GM20000 (cell line): ENCODE measurements at regions not wholly inside any gene's neighbourhood (a gene's known extent, or its start where the extent isn't known, plus 50 kb on each side); places are given as distances from the start of the nearest gene placed in this dataset.

ENCODE experiments used
- DNase-seq: peaks from one replicate; pipeline ENCODE4 v3.0.0; 2012; ENCODE audit warnings: low spot score
- CTCF ChIP-seq: IDR thresholded peaks from 2 replicates; pipeline ENCODE4 v1.5.1; 2012; ENCODE audit warnings: mild to moderate bottlenecking, control low read depth; ENCODE audit errors: extremely low read depth, missing control alignments

DNA sequence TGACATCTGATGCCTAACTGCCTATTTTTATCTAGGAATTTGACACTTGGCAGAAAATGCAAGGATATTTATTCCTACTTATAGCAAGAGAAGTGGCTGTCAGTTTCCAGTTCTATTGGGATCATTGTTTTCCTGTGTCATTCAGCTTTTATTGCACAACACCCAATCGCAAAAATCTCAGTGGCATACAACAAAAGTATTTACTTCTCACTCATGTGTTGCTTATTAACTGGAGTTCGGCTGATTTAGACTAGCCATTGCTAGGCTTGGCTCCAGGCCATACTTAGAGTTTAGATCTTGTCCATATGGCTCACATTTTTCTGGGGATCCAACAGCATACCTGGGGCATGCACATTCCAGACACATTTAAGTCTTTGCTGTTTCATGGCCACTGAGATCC lies 218.6 kb upstream of the SYT1 start:
- no peak for TF ChIP-seq CTCF
- no peak for DNase-seq

DNA sequence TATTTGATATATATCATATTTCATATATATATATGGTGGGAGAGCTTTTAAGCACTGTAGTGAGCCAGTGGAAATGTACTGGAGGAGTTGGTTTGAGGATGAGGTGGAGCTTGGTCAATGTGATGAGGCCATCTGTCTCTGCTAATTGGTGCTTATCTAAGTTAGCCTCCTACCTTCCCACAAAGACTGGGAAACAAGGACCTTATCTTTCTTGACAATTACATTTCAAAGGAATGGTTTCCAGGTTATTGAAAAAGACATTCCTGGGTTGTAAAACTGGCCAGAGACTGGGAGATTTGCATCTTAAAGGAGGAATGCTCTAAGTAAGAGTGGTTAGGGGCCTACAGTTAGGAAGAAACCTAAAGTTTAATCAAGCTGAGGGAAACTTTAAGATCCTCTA lies 212.8 kb upstream of the SYT1 start:
- TF ChIP-seq CTCF, result no peak
- no peak for DNase-seq

DNA sequence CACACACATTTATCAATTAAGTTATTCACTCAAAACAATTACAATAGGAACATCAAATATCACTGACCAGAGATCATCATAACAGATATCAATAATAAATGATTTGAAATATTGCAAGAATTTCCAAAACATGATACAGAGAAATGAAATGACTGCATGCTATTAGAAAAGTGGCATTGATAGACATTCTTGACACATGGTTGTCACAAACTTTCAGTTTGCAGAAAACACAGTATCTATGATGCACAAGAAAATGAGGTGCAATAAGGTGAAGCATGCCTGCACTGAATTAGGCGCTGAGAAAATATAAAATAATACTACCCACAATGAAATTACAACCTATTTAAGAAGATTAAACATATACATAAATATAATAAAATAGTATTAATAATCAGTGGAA lies 198.0 kb upstream of the SYT1 start:
- DNase-seq, result no peak
- TF ChIP-seq CTCF, result no peak

DNA sequence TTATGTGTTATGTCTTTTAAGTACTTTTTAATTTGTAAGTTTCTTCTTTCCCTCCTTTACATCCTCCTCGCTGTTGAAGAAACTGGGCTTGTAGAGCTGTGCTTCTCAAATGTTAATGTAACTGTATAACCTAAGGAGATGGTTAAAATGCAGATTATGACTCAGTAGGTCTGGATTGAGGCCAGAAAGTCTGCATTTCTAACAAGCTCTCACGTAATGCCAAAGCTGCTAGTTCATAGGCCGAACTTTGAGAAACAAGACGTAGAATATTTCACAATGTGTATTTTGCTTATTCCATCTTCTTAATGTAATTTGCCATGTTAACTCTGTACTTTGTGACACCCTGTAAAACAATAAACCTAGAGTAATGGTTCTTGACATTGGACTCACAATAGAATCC lies 193.3 kb upstream of the SYT1 start:
- TF ChIP-seq CTCF, result no peak
- no peak for DNase-seq

DNA sequence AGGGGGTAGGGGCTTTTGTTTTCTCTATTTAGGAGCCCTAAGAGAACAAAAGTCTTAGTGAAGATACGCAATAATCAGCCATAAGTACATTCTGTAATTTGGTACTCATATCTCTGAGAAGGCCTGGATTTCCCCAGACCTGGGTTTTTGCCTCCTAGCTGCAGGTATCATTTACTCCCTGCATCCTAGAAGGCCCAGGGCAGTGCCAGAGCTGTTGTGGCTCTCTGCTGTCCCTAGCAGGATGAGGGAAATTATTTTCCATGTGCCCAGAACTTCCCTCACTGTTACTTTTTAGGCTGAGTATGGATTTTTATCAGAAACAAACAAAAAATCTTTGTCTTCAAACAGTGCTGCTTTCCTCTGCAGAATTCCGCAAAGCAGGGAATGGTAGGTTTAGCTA lies 192.5 kb upstream of the SYT1 start:
- no peak for TF ChIP-seq CTCF

DNA sequence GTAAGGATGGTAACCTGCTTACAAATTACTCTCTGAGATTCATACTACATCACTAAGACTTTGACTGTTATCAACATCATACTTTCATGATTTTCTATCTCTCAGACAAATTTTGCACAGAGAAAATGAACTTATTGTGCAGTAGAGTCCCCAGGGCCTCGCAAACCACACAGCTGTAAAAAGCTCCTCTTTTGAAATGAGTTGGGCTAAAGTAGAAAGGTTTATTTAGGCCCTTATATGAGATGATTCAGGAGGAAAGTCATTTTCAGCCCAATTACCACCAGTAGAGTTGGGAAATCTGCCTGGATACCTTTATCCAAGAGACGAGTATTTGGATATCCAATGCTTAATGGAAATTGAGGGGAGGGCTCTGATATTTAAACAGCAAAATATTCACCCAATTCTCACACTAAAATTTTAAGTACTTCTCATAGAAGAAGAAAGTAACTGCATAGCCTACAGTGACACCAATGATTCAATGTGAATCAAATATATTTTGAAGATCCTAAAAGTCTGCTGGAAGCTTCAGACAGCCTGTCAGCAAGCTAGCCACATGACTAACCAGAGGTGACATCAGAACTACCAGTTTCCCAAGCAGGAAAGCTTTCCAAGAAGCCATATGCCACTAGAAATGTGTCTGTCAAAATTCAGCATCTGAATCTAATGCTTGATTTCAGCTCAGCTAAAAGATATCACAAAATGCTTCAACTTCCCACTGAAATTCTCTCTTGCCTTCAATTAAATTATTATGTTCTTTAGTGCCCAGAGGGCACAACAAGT lies 190.1 kb upstream of the SYT1 start:
- TF ChIP-seq CTCF, result no peak
- DNase-seq, result no peak

More for the DNA sequence above, 192.5 kb upstream of the SYT1 start:
- DNase-seq, result no peak

- no peak for DNase-seq
- no peak for TF ChIP-seq CTCF
Measured at GRCh38 chr12:78680596-78680995, 184.0 kb upstream of the SYT1 start.
